Activated naive CD8-positive, alpha-beta T cell treated with anti-CD3 and anti-CD28 coated beads, Interleukin-2, amount 50 U/mL, for 16 hours (primary cell): ENCODE measurements at regions not wholly inside any gene's neighbourhood (a gene's known extent, or its start where the extent isn't known, plus 50 kb on each side); places are given as distances from the start of the nearest gene placed in this dataset.

Experiments
- DNase-seq: peaks from one replicate; pipeline ENCODE4 v3.0.0-alpha.2; 2020; ENCODE audit warnings: low read depth, low spot score

GRCh38 chr3:44055951-44056350 lies 185.7 kb upstream of the TOPAZ1 start:
- no peak for DNase-seq

DNA sequence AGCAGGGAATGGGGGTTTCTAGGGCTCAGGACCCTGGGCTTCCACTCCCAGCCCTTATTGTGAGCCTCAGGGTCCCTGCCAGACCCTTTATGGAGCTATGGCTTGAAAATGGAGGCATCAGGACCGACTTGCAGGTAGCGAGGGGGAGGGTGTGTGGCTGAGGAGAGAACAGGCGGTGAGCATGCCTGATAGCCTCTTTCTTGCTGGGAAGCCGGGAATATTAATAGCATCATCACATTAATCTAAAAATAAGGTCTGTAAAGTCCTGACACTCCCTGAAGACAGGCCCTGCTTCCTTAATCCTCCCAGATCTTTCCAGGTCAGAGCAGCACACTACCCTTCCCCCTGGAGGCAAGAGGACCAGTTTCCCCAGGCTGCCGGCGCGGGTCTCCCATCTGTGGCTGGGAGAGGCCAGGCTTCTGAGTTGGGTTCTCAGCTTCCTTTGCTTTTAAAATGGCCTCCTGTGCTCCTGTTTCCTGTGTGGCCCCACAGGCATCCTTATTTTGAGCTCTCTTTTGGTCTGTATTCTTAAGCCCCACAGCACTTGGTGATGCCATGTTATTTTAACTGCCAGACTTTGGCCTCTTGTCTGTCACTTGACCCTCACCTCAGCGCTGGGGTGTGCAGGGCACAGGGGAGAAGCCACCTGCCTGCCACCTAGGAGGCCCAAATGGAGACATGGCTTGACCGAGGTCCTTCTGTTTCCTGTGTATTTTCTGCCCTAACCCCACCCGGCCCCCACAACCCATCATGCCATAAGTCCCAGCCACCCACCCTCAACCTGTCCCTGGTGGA lies 185.0 kb upstream of the TOPAZ1 start:
- DNase-seq = no peak

GRCh38 chr3:44058022-44058867 lies 183.4 kb upstream of the TOPAZ1 start:
- peak; percentile 6 for DNase-seq

- DNase-seq = no peak
Measured at GRCh38 chr3:44058868-44059203, 182.8 kb upstream of the TOPAZ1 start.

DNA sequence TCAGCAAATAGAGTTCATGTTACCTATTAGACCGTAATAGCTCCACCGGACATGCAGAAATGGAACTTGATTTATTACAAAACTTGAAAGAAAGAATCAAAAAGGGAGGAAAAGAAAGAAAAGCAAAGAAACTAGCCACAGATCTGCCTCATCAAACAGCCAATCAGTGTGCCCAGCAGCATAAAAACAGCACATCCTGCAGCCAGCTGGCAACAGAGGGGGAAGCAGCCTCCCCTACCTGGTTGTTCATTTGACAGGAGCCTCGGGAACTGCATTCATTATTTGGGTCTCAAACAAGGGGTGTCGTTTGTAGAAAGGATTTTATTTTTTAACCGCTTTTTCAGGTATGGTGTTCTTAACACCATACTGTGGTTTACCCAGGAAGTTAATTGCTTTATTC lies 181.5 kb upstream of the TOPAZ1 start:
- DNase-seq = no peak

GRCh38 chr3:44061268-44061667 lies 180.4 kb upstream of the TOPAZ1 start:
- no peak for DNase-seq

- DNase-seq = no peak
Measured at GRCh38 chr3:44061961-44062360, 179.7 kb upstream of the TOPAZ1 start.

DNA sequence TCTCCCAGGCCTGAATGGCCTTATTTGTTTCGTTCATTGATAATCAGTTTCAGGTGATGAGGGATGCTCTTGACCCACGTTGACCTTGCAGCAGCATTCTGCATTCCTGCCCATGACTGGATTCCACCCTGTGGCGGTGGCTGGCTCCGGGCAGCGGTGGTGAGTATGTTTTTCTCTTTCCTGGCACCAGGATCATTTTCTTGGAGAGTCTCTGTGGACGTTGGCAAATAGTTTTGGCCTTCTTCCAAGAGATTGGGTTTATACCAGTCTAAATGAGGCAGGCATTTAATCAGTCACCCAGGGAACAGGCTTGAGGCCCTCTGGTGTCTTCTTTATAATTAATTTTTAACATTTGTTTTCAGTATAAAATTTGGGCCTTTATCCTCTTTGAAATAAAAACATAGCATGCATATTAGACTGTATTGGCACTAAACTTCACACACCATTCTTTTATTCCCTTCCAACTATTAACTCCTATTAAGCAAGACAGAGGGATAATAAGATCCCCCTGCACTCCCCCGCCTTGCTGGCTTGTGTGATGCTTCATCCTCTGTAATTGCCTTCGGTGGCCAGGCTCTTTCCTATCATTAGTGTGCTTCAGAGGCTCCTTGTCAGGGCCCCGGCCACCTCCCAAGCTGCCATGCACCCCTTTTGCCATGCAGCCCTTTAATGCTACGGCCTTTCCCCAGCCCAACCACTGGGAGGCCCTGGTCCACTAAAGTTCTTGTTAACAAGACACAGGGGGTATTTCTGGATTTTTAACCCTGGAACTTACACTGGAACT lies 176.2 kb upstream of the TOPAZ1 start:
- DNase-seq = no peak

DNA sequence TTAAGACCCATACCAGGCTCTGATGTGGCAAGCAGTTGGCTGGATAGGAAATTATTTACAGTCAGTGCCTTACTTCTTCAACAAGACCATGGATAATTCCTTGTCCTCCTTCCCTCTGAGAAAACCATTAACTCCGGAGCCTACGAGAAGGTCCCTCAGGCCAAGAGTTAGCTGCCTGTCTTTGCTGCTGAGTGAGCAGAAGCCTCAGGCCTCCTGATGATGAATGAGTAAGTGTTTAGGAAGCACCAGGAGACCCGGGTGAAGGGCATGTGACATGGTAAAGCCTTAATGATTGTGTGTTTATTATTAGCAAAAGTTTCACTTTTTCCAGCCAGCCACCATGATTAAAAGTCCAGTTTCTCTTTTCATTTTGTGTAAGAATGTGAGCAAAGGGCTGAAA lies 174.9 kb upstream of the TOPAZ1 start:
- no peak for DNase-seq

- no peak for DNase-seq
Measured at GRCh38 chr3:44067431-44067830, 174.3 kb upstream of the TOPAZ1 start.

DNA sequence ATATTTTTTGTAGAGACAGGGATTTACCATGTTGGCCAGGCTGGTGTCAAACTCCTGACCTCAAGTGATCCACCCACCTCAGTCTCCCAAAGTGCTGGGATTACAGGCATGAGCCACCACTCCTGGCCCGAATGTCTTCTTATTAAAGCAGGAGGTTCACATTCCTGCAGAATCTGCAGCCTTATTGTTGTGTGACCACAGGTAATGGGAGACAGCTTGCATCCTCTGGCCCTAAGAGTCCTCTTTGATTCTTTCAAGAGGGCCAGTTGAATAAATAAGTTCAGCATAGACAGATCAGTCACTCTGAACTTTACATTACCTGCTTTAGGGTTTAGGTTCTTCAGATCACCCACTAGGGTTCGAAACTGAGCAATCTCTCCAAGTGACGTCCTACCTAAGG lies 172.9 kb upstream of the TOPAZ1 start:
- DNase-seq = no peak

DNA sequence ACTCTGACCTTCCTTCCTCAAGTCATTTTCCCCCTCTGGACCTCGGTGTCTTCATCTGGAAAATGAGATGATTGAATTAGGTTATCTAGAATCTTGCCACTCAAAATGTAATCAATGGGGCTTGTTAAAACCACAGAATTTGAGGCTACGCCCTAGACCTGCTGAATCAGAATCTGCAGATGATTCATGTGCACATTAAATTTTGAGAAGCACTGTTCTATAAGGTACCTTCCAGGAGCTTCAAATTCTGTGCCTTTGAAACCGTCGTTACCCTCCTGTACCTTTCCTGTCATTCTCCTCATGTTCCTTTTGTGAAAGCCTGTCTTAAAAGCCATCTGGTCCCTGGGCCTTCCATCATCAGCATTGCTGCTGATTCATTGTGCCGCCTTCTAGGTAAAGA lies 172.4 kb upstream of the TOPAZ1 start:
- no peak for DNase-seq

GRCh38 chr3:44070841-44071546 lies 170.7 kb upstream of the TOPAZ1 start:
- no peak for DNase-seq

DNA sequence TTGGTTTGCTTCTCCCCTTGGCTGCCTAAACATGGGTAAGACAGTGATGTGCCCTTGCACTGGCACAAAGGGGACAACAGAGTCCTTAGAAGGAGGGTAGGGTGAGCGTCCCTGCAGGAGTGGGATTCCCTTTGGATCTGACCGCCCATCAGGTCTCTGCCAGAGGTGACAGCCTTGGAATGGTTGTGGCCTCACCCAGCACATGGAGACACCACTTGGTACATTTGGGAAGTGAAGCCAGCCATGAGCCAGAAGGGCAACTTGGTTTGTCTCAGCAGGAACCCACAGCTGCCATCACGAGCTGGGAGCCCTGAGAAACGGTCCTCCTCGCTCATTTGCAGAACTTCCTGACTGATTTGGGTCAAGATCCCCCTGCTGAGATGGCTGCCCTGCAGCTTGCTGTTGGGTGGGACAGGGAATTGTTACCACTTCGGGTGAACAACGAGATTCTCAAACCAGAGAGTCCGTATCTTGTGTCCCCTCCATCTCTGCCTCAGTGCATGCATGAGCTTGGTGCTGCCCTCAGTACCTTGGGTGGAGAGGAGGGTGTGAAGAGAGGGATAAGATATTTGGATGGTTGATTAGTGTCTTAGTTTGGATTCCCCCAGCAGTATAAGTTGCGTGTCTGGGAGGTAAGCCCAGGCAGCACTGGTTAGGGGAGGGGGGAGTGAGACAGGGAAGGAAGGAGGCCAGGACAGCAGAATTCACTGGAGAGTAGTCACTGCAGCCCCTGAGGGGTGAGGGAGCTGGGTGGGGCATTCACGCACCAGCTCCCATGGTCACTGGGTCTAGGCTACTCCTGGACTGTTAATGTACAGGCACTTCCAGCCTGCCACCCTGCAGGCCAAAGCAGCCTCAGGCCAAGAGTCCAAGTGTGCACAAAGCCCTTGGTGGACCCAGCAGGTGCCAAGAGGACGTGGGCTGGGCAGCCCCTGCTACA lies 168.8 kb upstream of the TOPAZ1 start:
- DNase-seq = no peak

- no peak for DNase-seq
Measured at GRCh38 chr3:44074181-44074580, 167.5 kb upstream of the TOPAZ1 start.

GRCh38 chr3:44076221-44076829 lies 165.4 kb upstream of the TOPAZ1 start:
- no peak for DNase-seq

- no peak for DNase-seq
Measured at GRCh38 chr3:44077267-44077666, 164.4 kb upstream of the TOPAZ1 start.

- no peak for DNase-seq
Measured at GRCh38 chr3:44078863-44079262, 162.8 kb upstream of the TOPAZ1 start.

GRCh38 chr3:44079916-44080315 lies 161.8 kb upstream of the TOPAZ1 start:
- DNase-seq = no peak

- no peak for DNase-seq
Measured at GRCh38 chr3:44080474-44081072, 161.1 kb upstream of the TOPAZ1 start.
